Breast epithelium (tissue), 3 donors: ENCODE measurements at regions not wholly inside any gene's neighbourhood (a gene's known extent, or its start where the extent isn't known, plus 50 kb on each side); places are given as distances from the start of the nearest gene placed in this dataset.

Experiments
- CTCF ChIP-seq, 3 donors: fragments of 450-650 bp; IDR thresholded peaks; one replicate each; pipeline ENCODE4 v1.5.1; 2016 to 2017; ENCODE audit warnings: antibody characterized with exemption in 3 of 3, mild to moderate bottlenecking in 3 of 3, moderate library complexity in 3 of 3
- POLR2A ChIP-seq: fragments of 450-650 bp; IDR thresholded peaks from one replicate; pipeline ENCODE4 v1.6.1; 2016; ENCODE audit warnings: antibody characterized with exemption, mild to moderate bottlenecking, moderate library complexity

GRCh38 chr4:14180983-14181601 lies 553.6 kb upstream of the BOD1L1 start:
- TF ChIP-seq CTCF (IDR thresholded peaks at IDR 0.05) (no peak), POLR2A (no peak)
